ENCODE measurements at regions not wholly inside any gene's neighbourhood (a gene's known extent, or its start where the extent isn't known, plus 50 kb on each side); places are given as distances from the start of the nearest gene placed in this dataset.

GRCh38 chr5:98016771-98017170 lies 756.7 kb upstream of the RGMB start:
- Histone ChIP-seq H3K18ac (ENCODE audit: low read depth, low read length) (peak overlapping the region; percentile 74), H2AK9ac (replicated peaks; ENCODE audit: low read depth, low read length, poor library complexity) (no peak overlapping the region), H3K4ac (ENCODE audit: low read depth, low read length) (no peak overlapping the region), H3K9me1 (ENCODE audit: insufficient read depth, low read length) (no peaks in the 10 kb centered on the region), H3K9ac (ENCODE audit: low read depth, low read length) (no peak overlapping the region), H3K4me3 (ENCODE audit: insufficient read depth, low read depth, low read length) (peak overlapping the region; percentile 3; the same call in 1 of the 2 replicates), H4K20me1 (ENCODE audit: insufficient read depth, low read length) (no peaks in the 10 kb centered on the region), H3K4me2 (ENCODE audit: low read depth, low read length) (peak overlapping the region; percentile 80), H2BK20ac (ENCODE audit: low read depth, low read length) (no peak overlapping the region), H3K27me3 (ENCODE audit: control insufficient read depth, insufficient read depth, low read length) (no peaks in the 10 kb centered on the region), H2AFZ (replicated peaks; ENCODE audit: low read length, poor library complexity) (no peak overlapping the region), H3K56ac (ENCODE audit: extremely low read depth, insufficient read depth, low read length) (no peak overlapping the region), H3K4me1 (ENCODE audit: control insufficient read depth, insufficient read depth, low read length) (no peaks in the 10 kb centered on the region), H2BK120ac (ENCODE audit: low read depth, low read length) (peak overlapping the region; percentile 65; the same call in 1 of the 2 replicates), H4K5ac (ENCODE audit: low read depth, low read length) (no peak overlapping the region), H4K8ac (ENCODE audit: low read depth in 2 of 2, low read length in 2 of 2) (0 out of 4 replicates have a peak overlapping the region, but pooled peaks of 1 of the 2 experiments have one; percentile 28), H3K9me3 (ENCODE audit: control insufficient read depth, insufficient read depth, low read length) (no peaks in the 10 kb centered on the region), H3K79me1 (ENCODE audit: low read depth in 1 of 2, low read length in 2 of 2) (no peaks in the 10 kb centered on the region), H3K23ac (ENCODE audit: low read depth, low read length) (no peak overlapping the region), H2BK15ac (ENCODE audit: low read depth, low read length) (no peak overlapping the region), H2BK5ac (ENCODE audit: low read depth, low read length, poor library complexity, severe bottlenecking) (peak overlapping the region; percentile 71), H4K91ac (ENCODE audit: insufficient read depth, low read depth, low read length) (no peak overlapping the region), H3K27ac (ENCODE audit: insufficient read depth, low read length) (no peak overlapping the region), H3K14ac (replicated peaks; ENCODE audit: low read depth, low read length) (no peak overlapping the region), H2AK5ac (ENCODE audit: low read depth, low read length) (no peak overlapping the region), H3K36me3 (ENCODE audit: control insufficient read depth, insufficient read depth, low read length) (no peaks in the 10 kb centered on the region)
- POLR2A ChIA-PET (ENCODE audit: unreplicated experiment) = no interaction called here
- WGBS, 2 experiments (ENCODE audit: extremely low coverage in 2 of 2, insufficient read length in 1 of 2) = no CpG with 5 or more reads among the region's 2 CpGs
- intact Hi-C loops (cut with micrococcal nuclease) = no loop called here
- ATAC-seq (ENCODE audit: low read depth) (no peak), DNase-seq (peak; percentile 41)
- CTCF ChIA-PET = interaction anchor here (0.6 kb wide), 1 partner anchor 40 kb away, joined by 3 read pairs; no protein-coding TSS in a partner anchor
- dilution Hi-C loops (cut with HindIII; ENCODE audit: low sequenced_read_pairs, unreplicated experiment) = no loop called here
- TF ChIP-seq RCOR1 (IDR thresholded peaks at IDR 0.05; ENCODE audit: insufficient replicate concordance, low read length) = no peak
- no peak for TF ChIP-seq SMC3 (IDR thresholded peaks at IDR 0.05; ENCODE audit: low read depth, low read length)
- TF ChIP-seq RAD21 (IDR thresholded peaks at IDR 0.05; ENCODE audit: low read length) = no peak
- TF ChIP-seq CTCF (conservative IDR thresholded peaks at IDR 0.05; ENCODE audit: low read depth, low read length) = no peak
- TF ChIP-seq BHLHE40 (IDR thresholded peaks at IDR 0.05; ENCODE audit: low read depth, low read length) = no peak
- no peak for TF ChIP-seq CHD1 (IDR thresholded peaks at IDR 0.05; ENCODE audit: low read depth, low read length)
- no peak for TF ChIP-seq CEBPB (IDR thresholded peaks at IDR 0.05; ENCODE audit: low read depth, low read length)
- TF ChIP-seq USF2 (IDR thresholded peaks at IDR 0.05; ENCODE audit: low read depth, low read length) = no peak
- no peak for TF ChIP-seq MXI1 (IDR thresholded peaks at IDR 0.05; ENCODE audit: borderline replicate concordance, low read depth, low read length)
- TF ChIP-seq POLR2A (IDR thresholded peaks at IDR 0.05; ENCODE audit: low read depth, low read length) = no peak
- no TSS peak for BruUV-seq (replicated peaks)
- in situ Hi-C loops (cut with MboI; ENCODE audit: low sequenced_read_pairs) = no loop called here
